GM19328 (cell line): ENCODE measurements at regions not wholly inside any gene's neighbourhood (a gene's known extent, or its start where the extent isn't known, plus 50 kb on each side); places are given as distances from the start of the nearest gene placed in this dataset.
"Not testable (repeated sequence)": the region's sequence is repeated elsewhere in the genome, so short reads cannot be mapped to it uniquely, and the experiment has no call there.

Experiments used
- ATAC-seq: cut with Tn5 transposase; IDR thresholded peaks from one replicate; pipeline ENCODE4 v1.9.1; 2021; ENCODE audit warnings: mild to moderate bottlenecking, moderate library complexity; ENCODE audit not compliant: unreplicated experiment

DNA sequence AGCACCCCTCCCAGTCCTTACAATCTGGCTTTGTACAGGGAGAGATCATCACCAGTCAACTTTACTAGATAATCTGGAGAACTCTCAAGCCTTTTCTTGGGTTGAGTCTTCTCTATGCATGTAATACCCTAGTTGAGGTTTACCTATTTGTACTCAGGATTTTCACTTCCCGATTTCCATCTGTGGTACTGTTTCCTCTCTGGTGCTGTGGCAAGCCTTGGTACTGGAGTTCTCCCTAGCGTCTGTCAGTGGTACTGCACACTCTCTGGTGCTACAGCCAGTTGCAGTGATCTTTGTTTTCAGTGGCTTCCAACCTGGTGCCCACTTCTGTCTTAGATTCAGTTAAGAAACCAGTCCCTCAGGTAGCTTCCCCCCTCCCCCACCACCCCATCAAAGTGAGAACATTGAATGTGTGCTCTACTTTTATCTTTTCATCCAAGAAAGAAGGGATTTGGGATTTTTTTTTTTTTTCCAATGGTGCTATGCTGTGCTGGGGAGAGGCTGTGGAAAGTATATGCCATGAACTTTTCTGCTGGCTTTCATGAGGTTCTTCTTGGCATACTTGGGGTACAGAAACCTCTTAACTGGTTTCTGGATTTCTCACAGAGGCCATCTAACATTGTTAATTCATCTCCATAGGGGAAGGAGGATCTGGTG, 69.4 kb upstream of the EVL start:
- ATAC-seq: peak; percentile 99

- no peak for ATAC-seq
Observed at GRCh38 chr14:99996951-99997571, 68.2 kb upstream of the EVL start.

DNA sequence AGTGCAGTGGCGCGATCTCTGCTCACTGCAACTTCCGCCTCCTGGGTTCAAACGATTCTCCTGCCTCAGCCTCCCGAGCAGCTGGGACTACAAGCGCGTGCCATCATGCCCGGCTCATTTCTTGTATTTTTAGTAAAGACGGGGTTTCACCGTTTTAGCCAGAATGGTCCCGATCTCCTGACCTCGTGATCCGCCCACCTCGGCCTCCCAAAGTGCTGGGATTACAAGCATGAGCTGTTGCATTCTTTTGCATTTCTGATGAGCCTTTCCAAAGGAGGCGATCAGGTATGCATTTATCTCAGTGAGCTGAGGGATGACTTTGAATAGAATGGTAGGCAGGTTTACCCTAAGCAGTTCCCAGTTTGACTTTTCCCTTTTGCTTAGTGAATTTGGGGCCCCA, 64.8 kb upstream of the EVL start:
- not testable (repeated sequence) for ATAC-seq

DNA sequence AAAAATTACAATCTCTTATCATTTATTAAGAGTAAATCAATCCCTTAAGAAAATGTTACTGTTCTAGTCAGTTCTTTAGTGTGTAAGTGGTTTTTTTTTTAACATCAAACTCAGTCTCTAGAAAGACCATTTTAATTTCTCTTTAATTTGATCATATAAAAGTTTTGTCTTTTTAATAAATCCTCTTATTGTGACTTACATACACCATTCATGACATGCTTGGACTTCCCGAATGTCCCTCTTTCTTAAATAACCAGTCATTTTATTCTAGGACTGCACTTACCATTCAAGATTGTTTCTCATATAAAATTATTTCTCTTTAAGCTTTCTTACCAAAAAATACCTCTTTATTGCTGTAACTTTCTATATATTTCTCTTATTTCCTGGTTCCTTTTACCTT, 60.8 kb upstream of the EVL start:
- ATAC-seq: no peak

- no peak for ATAC-seq
Observed at GRCh38 chr14:100007254-100007653, 58.0 kb upstream of the EVL start.

- ATAC-seq: not testable (repeated sequence)
Observed at GRCh38 chr14:100009802-100010201, 55.4 kb upstream of the EVL start.

DNA sequence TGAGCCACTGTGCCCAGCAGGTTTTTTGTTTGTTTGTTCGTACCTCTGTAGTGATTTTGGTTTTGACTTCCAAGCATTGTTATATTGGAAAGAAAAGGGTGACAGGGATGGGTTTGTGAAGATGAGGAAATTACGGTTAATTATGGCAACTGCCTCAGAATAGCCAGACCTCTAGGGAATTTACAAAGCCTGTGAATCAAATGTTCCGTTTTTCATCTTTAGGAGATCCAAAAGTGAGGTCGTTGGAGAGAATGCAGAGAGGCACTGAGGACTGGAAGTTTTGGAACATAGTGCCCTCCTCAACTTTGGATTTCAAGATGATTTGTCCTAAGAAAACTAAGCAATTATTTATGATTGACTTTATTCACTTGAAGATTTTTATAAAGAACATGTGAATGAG, 54.5 kb upstream of the EVL start:
- no peak for ATAC-seq

DNA sequence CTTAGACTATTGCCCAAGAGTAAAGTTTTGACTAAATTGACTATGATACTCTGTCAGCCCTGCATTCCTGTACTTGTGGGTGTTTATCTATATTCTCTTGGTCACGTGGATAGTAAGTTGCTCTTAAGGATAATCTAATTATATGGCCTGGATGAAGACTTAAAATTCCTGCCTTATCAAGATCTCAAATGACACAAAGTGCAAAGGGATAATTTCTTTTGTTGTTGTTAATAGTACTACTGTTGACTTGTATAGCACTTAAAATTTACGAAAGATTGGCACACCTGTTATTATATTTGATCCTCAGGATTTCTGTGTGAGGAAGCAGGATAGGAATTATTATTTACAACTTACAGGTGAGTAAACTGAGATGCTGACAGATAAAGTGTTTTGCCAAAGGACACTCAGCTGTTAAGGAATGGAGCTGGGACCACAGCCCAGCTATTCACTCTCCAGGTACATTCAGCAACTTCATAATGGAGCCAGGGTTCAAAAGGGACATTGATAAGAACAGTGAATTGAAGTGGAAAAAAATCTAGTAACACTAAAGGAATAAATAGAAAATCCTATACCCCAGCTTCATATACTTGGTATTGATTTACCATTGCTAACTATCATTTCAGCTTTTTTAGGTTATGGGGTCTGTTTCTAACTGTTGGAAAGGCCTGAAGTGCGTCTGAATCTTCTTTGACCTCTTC, 53.4 kb upstream of the EVL start:
- no peak for ATAC-seq

DNA sequence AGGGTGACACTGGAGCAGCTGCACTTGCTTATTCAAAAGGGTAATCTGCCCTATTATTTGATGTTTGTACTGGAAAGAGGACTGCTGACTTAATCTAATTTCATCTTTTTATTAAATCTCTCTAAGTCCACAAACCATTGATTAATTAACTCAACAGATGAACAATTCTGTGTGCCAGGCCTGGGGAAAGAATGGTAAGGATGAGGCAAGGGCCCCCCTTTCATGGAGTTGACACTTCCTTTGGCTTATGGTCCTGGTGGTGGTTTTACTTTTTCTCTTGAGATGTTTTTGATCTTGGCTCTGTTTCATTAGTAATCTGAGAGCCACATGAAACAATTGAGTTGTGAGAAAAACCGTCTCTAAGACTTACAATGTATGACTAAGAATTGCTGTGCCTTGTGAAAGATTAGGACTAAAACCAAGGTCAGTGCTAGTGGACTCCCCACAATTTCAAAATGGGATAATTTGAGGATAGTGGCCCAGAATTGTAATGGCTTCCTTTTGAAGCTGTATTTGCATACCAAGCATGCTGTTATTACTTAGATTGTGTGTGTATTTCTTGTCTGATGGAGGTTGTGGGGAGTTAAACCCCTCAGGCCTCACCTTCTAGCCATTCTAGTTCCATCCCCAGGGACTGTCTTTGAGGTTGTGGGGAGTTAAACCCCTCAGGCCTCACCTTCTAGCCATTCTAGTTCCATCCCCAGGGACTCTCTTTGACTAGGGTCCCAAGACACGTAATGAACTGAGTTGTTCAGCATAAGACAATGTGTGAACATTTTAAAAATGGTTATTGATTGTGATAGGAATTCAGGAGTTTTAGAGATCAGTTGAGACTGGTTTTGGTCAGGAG, 52.5 kb upstream of the EVL start:
- ATAC-seq: no peak

DNA sequence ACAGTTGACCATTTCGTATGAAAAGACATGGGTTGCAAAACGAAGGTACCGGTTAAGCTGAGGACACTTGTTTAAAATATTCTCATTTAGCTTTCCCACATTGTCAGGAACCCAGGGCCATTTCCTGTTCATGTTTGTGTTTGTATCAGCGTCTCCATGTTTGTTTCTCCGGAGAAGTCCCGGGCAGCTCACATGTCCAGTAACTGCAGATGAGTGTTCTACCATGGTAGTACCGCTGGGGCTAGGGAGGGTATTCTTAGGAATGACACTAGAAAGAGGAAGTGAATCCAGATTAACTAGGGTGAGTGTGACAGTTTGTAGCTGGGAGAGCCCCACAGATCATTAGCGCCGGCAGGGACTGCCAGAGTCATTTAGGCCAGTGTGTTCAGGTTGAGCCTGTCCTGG, 50.0 kb upstream of the EVL start:
- ATAC-seq: peak; percentile 63
